HL-60 (cell line): ENCODE measurements at regions not wholly inside any gene's neighbourhood (a gene's known extent, or its start where the extent isn't known, plus 50 kb on each side); places are given as distances from the start of the nearest gene placed in this dataset.

Experiments used
- DNase-seq, 2 experiments: peaks; one replicate each; pipeline ENCODE4 v3.0.0-alpha.2; 2010 to 2020; ENCODE audit warnings: low read depth in 1 of 2, low spot score in 1 of 2
- H3K27ac ChIP-seq: fragments of 250-450 bp; sonication (Bioruptor Pico); replicated peaks from 2 replicates; pipeline ENCODE4 v1.5.1; 2020; ENCODE audit warnings: mild to moderate bottlenecking, moderate library complexity
- H3K27me3 ChIP-seq: fragments of 250-450 bp; sonication (Bioruptor Pico); 2 replicates; pipeline ENCODE4 v1.5.1; 2021; ENCODE audit warnings: mild to moderate bottlenecking, moderate library complexity; ENCODE audit not compliant: insufficient read depth, poor library complexity, severe bottlenecking
- H3K4me3 ChIP-seq: replicated peaks from 2 replicates; pipeline ENCODE4 v1.5.1; 2011; ENCODE audit warnings: mild to moderate bottlenecking, control low read depth, low read length; ENCODE audit not compliant: insufficient read depth
- CTCF ChIP-seq: IDR thresholded peaks from one replicate; pipeline ENCODE4 v1.5.1; 2011; ENCODE audit warnings: low read length, control low read depth, inconsistent platforms; ENCODE audit not compliant: insufficient read depth
- GABPA ChIP-seq: IDR thresholded peaks from 2 replicates; pipeline ENCODE4 v1.6.1; 2012; ENCODE audit warnings: low read depth
- POLR2AphosphoS5 ChIP-seq: IDR thresholded peaks from 2 replicates; pipeline ENCODE4 v1.6.1; 2012; ENCODE audit warnings: low read depth
- REST ChIP-seq: IDR thresholded peaks from 2 replicates; pipeline ENCODE4 v1.6.1; 2012; ENCODE audit warnings: low read depth; ENCODE audit not compliant: insufficient replicate concordance
- SPI1 ChIP-seq: IDR thresholded peaks from 2 replicates; pipeline ENCODE4 v1.6.1; 2012; ENCODE audit warnings: low read depth, mild to moderate bottlenecking, borderline replicate concordance

- H3K27ac ChIP-seq, result no peak overlapping the region
- TF ChIP-seq SPI1 (no peak), CTCF (no peak), GABPA (no peak), REST (no peak), POLR2AphosphoS5 (no peak)
Observed at GRCh38 chr3:159872374-159873109, 116.1 kb upstream of the IL12A start.

GRCh38 chr3:159875116-159875515 lies 113.5 kb upstream of the IL12A start:
- DNase-seq, result no peak
- no peak for TF ChIP-seq POLR2AphosphoS5
- no peaks in the 10 kb centered on the region for H3K27me3 ChIP-seq
- H3K27ac ChIP-seq, result no peak overlapping the region
- no peak overlapping the region for H3K4me3 ChIP-seq

More at GRCh38 chr3:159872374-159873109, 116.1 kb upstream of the IL12A start:
- DNase-seq, result no peak
- Histone ChIP-seq H3K27me3 (no peaks in the 10 kb centered on the region), H3K4me3 (no peak overlapping the region)

GRCh38 chr3:159877924-159878323 lies 110.7 kb upstream of the IL12A start:
- Histone ChIP-seq H3K27ac (no peak overlapping the region), H3K27me3 (no peaks in the 10 kb centered on the region), H3K4me3 (no peak overlapping the region)
- no peak for DNase-seq
- TF ChIP-seq GABPA (no peak), CTCF (no peak), POLR2AphosphoS5 (no peak), REST (no peak), SPI1 (no peak)

GRCh38 chr3:159879146-159879545 lies 109.5 kb upstream of the IL12A start:
- no peak for DNase-seq
- Histone ChIP-seq H3K27ac (no peak overlapping the region), H3K4me3 (no peak overlapping the region), H3K27me3 (no peaks in the 10 kb centered on the region)
- TF ChIP-seq SPI1 (no peak), CTCF (no peak), POLR2AphosphoS5 (no peak), GABPA (no peak), REST (no peak)
